ENCODE measurements at regions not wholly inside any gene's neighbourhood (a gene's known extent, or its start where the extent isn't known, plus 50 kb on each side); places are given as distances from the start of the nearest gene placed in this dataset.

GRCh38 chr4:114535725-114536124, 62.9 kb upstream of the UGT8 start:
- intact Hi-C loops (cut with DNase I) = no loop called here
- WGBS, 4 donors = 40 to 51% (median 45%) methylated on average over 1 of the region's 1 CpG
- DNase-seq (no peak), ATAC-seq (no peak)
- H3K27me3 ChIP-seq = no peaks in the 10 kb centered on the region
- H3K36me3 ChIP-seq = no peaks in the 10 kb centered on the region
- H3K27ac ChIP-seq = no peak overlapping the region
- H3K4me3 ChIP-seq = no peak overlapping the region
- H3K9me3 ChIP-seq = peaks cover 0 to 3% (median 0%) of the 10 kb centered on the region in 12 donors
- no peaks in the 10 kb centered on the region for H3K4me1 ChIP-seq
- TF ChIP-seq, protein P1, sequence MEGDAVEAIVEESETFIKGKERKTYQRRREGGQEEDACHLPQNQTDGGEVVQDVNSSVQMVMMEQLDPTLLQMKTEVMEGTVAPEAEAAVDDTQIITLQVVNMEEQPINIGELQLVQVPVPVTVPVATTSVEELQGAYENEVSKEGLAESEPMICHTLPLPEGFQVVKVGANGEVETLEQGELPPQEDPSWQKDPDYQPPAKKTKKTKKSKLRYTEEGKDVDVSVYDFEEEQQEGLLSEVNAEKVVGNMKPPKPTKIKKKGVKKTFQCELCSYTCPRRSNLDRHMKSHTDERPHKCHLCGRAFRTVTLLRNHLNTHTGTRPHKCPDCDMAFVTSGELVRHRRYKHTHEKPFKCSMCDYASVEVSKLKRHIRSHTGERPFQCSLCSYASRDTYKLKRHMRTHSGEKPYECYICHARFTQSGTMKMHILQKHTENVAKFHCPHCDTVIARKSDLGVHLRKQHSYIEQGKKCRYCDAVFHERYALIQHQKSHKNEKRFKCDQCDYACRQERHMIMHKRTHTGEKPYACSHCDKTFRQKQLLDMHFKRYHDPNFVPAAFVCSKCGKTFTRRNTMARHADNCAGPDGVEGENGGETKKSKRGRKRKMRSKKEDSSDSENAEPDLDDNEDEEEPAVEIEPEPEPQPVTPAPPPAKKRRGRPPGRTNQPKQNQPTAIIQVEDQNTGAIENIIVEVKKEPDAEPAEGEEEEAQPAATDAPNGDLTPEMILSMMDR (IDR thresholded peaks at IDR 0.05) = no peak

GRCh38 chr4:114537352-114537751, 61.3 kb upstream of the UGT8 start:
- ATAC-seq (no peak), DNase-seq (no peak)
- no peaks in the 10 kb centered on the region for H3K4me1 ChIP-seq
- no peak overlapping the region for H3K27ac ChIP-seq
- H3K9me3 ChIP-seq = peaks cover 0 to 3% (median 0%) of the 10 kb centered on the region in 12 donors
- intact Hi-C loops (cut with DNase I) = no loop called here
- H3K36me3 ChIP-seq = no peaks in the 10 kb centered on the region
- WGBS, 4 donors = 88 to 91% (median 90%) methylated on average over 3 of the region's 3 CpGs
- no peak overlapping the region for H3K4me3 ChIP-seq
- H3K27me3 ChIP-seq = no peaks in the 10 kb centered on the region
- TF ChIP-seq POLR2A (IDR thresholded peaks at IDR 0.05) = no peak
- TF ChIP-seq, protein P1 (IDR thresholded peaks at IDR 0.05) = no peak

- no peak for TF ChIP-seq POLR2A (IDR thresholded peaks at IDR 0.05)
- TF ChIP-seq, protein P1 (IDR thresholded peaks at IDR 0.05) = no peak
These were observed 60.5 kb upstream of the UGT8 start for GRCh38 chr4:114538012-114538617.

DNA sequence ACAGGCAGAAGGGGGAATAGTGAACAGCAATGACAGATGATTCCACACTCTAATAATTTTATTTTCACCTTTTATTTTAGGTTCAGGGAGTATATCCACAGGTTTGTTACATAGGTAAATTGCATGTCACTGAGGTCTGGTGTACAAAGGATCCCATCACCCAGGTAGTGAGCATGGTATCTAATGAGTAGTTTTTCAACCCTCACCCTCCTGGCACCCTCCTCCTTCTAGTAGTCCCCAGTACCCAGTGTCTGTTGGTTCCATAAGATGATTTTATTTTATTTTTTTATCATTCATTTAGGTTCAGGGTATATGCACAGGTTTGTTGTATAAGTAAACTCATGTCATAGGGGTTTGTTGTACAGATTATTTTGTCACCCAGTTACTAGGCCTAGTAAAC, 58.6 kb upstream of the UGT8 start:
- ATAC-seq (no peak), DNase-seq (no peak)
- H3K27ac ChIP-seq = no peak overlapping the region
- no peaks in the 10 kb centered on the region for H3K27me3 ChIP-seq
- no peaks in the 10 kb centered on the region for H3K36me3 ChIP-seq
- intact Hi-C loops (cut with DNase I) = no loop called here
- TF ChIP-seq, protein P1 (IDR thresholded peaks at IDR 0.05) = no peak
- TF ChIP-seq POLR2A (IDR thresholded peaks at IDR 0.05) = no peak
- H3K4me1 ChIP-seq = no peaks in the 10 kb centered on the region
- H3K9me3 ChIP-seq = peaks cover 0 to 3% (median 0%) of the 10 kb centered on the region in 12 donors
- H3K4me3 ChIP-seq = no peak overlapping the region

More at GRCh38 chr4:114538012-114538617, 60.5 kb upstream of the UGT8 start:
- Histone ChIP-seq H3K36me3 (no peaks in the 10 kb centered on the region), H3K4me1 (no peaks in the 10 kb centered on the region), H3K27ac (no peak overlapping the region), H3K27me3 (no peaks in the 10 kb centered on the region), H3K9me3 (peaks cover 0 to 3% (median 0%) of the 10 kb centered on the region in 12 donors), H3K4me3 (no peak overlapping the region)
- intact Hi-C loops (cut with DNase I) = no loop called here
- 71 to 96% (median 80%) methylated on average over 3 to 5 of the region's 5 CpGs for WGBS, 4 donors
- DNase-seq = no peak
- ATAC-seq = no peak
